Inflammatory macrophage treated with lipopolysaccharide for 1 hour (primary cell): ENCODE measurements at regions not wholly inside any gene's neighbourhood (a gene's known extent, or its start where the extent isn't known, plus 50 kb on each side); places are given as distances from the start of the nearest gene placed in this dataset.
A peak's percentile ranks its signal among the peaks of the same experiment; 100 is the strongest.
"Not testable (repeated sequence)": the region's sequence is repeated elsewhere in the genome, so short reads cannot be mapped to it uniquely, and the experiment has no call there.

Experiments
- DNase-seq, 2 donors: peaks; one replicate each; pipeline ENCODE4 v3.0.0-alpha.2; 2020 to 2022

DNA sequence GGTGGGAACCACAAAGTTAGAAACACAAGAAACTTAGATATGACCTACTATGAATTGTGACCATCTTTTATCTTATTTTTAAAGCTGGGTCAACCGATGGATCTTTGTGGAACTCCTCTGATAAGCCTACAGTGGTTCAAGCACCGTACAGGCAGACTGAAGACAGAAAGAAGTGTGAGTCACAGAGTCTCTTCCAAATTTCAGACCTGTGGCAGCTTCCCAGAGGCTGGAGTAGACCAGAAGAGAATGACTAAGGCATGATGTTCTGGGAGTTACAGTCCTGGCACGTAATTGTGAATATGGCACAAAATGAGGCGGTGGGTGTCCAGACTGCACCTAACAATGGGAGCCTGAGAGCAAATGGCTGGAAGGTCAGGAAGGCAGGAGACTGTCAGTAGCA, 70.0 kb downstream of the LMO4 start:
- no peak for DNase-seq

DNA sequence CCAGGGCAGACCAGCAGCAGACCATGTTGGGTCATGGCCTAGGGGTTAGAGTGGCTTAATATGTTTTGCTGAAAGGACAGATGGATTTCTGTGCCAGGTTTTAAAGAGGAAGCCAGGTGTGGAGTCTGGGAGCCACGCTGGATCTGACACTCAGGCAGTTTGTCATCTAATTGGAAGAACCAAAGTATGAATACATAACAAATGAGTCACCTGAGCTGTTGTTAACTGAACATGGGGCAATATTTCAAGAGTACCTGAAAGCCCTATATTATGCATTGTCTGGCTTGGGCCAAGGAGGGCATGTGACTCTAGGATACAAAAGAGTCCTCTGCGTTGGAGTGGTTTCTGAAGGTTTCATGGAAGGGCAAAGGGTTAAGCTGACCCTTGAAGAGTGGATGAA, 70.6 kb downstream of the LMO4 start:
- no peak for DNase-seq

DNA sequence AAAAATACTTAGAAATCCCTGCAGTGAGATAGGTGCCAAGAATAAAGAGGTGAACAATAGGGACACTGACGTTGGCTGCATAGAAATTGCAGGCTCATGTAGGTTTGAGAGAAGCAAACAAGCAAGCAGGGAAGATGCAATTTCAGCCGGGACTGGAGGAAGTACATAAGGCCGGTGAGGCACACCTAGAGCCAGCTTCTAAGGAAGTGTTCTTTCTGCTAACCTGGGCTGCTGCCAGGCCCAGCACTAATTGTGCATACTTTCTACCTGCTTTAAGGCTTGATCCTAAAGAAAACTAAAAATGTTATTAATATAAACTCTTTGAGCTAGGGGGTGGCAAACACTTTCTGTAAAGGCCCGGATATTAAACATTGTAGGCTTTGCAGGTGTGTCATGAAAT, 71.0 kb downstream of the LMO4 start:
- DNase-seq = no peak

DNA sequence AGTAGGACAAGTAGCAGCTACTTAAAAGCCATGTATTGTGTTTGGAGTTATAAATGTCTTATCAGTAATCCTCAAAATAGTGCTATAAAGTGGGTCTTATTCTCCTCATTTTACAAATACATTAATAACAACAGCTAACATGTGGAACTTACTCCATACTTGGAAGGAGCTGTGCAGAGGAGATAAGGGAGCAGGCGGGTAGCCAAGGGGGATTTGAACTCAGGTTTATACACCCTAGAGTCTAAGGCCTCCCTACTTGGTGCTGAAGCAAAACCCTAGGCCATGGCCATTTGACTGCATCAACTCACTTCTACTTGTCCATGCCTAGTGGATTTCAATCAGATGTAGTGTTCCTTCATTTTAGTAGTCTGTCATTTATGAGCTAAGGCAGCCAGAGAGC, 72.1 kb downstream of the LMO4 start:
- no peak for DNase-seq

DNA sequence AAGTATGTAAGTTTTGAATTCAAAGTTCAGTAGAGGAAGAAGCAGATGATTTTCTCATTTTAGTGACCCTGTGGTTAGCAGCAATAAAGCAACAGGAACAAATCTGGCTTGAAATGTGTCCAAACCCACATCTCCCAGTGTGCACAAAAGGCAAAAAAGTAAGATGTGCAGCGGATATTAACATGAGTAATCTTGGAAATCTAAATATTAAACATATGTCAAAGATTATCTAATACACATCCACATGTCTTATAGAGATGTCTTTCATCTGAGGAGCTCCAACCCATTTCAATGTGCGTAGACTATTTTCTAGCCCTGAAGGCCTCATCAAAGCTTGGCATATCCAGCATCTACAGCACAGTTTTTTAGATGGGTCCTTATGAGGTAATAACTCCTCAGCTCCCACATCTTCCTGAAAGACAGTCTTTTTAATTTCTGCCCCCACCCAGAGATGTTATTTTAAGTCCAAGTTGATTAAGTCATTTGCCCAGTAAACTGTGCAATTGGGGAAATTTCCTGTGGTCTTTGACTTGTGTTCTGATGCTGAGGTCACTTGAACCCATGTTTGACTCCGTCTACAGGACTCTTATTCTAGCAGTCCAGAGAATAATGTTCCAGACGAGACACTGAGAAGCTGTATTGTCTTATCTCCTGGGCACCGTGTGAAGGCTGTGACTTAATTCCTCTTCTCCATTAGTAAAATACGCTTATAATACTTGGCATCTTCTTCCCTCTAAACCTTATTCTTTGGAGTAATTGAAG, 73.7 kb downstream of the LMO4 start:
- DNase-seq = peak; percentile 86 to 92

DNA sequence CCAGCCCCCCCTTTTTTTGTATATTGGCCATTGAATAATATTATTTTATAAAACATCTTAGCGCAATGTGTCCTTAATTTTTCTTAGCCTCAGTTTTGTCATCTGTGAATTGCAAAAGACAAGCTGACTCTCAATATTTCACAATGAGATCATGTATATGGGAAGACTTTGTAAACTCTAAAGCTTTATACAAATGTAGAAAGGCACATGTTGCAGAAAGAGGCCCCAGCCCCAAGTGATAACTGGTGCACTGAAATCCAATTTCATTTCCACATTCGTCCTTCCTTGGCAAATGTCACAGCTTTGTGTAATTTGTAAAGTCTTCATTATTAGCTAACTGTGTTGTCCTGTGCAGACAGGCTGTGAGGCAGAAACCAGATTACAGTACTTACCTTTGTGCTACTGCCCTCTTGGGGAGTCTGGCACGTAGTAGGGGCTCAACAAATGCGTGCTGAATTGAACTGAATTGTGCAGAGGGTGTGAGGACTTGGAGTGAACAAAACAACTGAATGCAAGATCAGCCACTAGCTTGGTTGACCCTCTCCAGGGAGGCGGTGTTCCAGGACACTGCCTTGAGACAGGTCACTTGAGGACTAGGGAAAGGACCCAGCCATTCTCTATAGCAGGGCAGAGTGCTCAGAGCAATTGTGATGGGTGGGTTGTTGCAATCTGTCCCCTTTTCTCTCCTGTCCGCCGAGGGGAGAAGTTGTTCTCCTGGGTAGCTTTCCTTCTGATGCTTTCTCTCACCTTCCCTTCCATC, 74.6 kb downstream of the LMO4 start:
- peak; percentile 73 to 79 for DNase-seq

DNA sequence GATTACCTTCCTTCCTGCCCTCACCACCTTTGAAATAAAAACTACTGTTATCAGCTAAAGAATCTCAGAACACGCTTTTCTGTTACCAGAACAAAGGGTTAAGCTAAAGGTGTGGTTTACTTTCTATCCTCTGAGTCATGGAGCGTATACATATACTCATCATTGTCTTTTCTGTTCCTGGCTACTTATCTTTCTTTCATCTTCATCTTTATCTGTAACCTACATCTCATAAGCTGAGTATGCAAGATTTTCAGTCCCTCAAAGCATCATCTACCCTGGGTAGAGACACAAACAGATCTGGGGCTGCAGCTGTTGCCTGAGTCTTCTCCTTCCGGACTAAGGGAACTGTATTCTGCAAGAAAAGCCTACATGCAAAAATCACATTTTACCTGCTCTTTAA, 75.6 kb downstream of the LMO4 start:
- no peak for DNase-seq

DNA sequence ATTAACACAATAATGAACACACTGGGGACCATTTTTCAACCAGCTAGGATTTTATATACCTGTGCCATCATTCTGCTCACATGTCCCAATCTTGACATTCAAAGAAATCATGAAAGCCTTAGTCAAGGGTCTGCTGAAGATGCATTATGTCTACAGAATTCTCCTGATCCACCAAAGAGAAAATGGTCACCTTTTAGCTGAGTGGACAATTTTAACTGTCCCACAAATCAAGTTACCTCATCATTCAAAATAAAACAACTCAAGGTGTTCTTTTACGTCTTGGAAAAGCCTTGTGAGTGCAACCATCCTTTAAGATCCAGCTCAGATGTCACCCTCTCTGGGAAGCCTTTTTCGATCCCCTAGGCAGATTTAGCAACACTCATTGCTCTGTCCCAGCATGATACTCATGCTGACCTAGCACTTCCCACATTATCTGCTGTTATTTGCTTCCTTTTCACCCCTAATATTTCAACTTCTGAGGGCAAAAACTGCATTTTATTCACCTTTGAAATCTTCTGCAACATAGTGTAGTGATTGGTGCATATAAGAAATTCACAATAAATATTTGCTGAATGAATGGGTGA, 80.1 kb downstream of the LMO4 start:
- DNase-seq = no peak

DNA sequence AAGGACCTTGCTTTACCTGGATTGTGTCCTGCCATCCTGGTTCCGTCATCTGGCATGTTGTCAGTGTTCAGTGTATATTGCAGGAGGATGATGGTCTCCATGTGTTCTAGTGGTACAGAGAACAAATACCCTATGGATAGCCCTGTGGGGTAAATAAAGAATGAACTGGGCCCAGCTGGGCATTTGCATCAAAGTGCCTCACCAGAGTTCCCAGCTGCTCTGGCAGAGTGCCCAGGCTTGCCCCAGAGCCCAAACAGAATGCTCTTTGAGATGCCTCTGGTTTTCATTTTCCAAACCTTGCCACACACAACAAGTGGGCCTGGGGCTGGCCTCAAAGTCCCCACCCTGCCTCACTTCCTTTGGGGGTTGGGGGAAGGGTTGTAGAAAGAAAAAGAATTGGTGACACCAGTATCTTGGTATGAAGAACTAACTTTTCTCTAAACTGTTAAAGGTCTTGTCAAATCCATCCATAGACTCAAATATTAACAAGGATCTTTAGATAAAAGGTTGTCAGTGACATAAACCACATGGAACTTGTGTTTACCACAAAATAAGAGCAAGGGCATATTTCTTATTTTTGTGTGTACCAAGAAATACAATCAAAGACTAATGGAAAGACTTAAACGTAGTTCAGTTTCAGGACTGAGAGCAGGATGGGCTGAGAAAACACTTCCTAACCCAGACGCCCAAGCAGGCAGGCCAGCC, 82.2 kb downstream of the LMO4 start:
- DNase-seq = no peak

DNA sequence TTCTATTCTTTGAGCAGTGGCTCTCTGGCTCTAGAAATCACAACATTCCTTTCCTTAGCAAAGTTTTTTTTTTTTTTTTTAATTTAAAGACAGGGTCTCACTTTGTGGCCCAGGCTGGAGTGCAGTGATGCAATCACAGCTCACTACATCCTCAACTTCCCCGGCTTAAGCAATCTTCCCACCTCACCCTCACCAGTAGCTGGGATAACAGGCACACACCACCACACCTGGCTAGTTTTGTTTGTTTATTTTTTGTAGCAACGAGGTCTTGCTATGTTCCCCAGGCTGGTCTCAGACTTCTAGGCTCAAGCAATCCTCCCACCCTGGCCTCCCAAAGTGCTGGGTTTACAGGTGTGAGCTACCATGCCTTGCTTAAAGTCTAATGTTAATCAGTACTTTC, 85.2 kb downstream of the LMO4 start:
- DNase-seq = not testable (repeated sequence)

DNA sequence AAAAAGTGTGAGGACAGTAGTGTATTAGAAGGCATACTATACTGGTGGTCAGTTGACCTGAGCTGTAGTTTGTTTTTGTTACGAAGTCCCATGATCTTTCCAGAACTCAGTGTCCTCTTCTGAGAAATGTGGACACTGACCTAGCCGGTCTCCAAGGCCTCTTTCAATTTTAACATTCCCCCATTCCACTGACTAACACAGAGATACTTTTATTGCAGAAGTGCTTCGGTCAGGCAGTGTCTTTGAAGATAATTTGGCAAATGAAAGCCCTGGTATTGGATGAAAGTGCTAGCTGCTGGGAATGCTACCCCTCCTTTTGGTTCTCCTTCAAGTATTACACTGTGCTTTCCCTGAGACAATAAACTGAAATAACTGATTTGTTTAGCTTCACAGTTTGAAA, 89.4 kb downstream of the LMO4 start:
- no peak for DNase-seq

DNA sequence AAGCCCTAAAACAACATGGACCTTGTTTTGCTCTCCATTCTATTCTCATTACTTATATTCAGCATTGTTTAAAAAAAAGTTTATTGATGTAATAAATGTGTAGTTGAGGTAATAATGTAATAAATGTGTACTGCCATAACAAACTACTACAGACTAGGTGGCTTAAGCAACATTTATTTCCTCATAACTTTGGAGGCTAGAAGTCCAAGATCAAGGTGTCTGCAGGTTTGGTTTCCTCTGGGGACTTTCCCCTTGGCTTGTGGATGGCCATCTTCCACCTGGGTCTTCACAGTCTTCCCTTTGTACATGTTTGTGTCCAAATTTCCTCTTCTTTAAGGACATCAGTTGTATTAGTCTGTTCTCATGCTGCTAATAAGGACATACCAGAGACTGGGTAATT, 93.1 kb downstream of the LMO4 start:
- DNase-seq = no peak

DNA sequence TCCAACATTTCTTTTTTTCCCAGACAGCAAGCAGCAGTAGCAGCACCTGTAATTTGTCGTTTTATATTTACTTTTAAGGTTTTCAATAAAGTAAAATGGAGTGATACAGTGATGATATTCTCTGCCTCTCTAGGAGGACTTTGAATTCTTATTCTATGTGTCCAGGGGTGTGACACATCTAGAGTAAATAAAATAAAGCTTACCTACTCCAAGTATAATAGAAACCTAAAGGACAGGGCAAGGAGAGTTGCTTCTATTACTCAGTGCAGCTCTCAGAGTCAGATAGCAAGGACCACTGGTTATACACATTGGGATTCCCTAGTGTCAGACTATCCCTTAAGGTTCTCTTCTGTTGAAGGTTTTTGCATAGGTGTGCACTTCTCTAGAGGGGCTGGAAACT, 95.9 kb downstream of the LMO4 start:
- DNase-seq = no peak

DNA sequence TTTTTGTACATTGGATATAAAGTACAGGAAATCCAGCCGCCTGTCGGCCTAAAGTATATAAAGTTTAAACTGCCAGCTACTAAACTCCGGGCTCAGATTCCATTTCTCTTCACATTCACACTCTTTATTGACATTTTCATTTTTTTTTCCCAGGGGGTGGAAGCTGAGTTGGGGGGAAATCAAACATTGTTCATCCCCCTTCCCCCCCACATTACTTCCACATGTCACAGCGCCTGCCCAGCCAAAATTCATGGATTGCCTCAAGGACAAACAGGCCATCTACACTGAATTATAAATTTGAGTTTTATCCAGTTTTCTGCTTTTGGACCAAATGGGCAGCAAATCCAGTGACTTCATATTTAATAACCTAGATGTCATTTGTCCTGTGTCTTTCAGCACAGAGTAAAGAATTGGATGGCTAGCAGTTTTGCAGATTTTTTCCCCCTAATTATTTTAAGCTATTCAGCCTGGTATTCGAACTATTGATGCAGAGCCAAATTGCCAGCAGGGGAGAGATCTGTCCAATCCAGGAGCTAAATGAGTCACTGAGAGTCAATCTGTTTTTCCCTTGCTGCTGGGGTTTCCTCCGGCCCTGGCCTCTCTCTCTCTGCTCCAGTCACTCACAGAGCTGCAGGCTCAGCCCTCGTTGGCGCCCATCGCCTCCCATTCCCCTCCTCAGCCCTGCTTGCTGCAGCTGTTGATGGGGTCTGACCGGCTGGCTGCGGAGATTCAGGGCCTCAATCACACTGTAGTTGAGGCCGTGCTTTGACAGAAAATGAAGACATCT, 98.0 kb downstream of the LMO4 start:
- DNase-seq = no peak

DNA sequence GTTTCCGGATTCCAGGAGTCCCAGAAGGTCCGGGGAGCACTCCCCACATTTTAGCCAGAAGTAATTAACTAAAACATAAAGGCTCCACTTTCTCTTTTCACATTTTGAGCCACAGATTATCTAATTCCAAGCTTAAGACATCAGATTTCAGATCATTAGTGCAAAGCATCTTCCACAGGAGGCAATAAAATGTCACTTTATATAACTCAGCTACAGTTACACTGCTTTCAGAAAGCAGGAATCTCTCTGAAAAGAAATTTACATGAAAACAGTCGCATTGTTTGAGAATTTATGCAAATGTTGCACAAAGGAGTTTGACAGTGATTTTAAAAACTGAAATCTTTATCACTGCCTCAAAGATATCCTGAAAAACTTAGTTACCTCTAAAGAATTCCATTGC, 99.7 kb downstream of the LMO4 start:
- DNase-seq = no peak

DNA sequence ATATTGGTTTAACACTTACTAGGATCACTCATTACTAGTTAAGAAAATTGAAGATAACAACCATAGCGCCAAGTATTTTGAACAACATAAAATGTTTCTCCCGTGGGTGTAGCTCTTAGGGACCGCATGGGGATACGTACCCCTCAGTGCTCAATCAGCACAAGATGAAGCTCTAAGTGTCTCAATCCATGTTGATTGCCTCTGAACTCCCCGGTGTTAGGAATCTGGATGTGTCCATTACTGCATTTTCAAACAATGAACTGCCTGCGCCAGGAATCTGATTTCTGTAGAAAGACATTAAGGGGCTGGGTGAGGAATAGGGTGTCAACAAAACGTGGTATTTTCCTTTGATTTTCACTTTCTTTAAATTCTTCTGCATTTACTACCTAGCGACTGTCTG, 100.2 kb downstream of the LMO4 start:
- no peak for DNase-seq

DNA sequence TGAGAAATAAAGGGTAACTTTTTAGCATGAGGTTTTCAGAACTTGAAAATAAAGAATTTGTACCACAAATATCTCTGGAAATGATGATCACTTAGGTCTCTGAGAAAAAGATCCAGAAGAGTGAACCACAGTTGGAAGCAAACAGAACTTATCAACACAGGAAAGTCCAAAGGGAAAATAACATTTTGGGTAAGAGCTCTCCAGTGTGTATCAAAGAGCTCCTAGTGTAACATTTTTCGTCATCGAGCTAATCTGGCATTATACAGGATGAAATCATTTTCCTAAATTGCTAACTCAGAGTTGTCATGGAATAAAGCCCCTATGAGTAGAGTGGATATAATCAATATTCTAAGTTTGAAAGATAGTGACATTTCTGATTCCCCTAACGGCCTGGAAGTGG, 104.0 kb downstream of the LMO4 start:
- no peak for DNase-seq

DNA sequence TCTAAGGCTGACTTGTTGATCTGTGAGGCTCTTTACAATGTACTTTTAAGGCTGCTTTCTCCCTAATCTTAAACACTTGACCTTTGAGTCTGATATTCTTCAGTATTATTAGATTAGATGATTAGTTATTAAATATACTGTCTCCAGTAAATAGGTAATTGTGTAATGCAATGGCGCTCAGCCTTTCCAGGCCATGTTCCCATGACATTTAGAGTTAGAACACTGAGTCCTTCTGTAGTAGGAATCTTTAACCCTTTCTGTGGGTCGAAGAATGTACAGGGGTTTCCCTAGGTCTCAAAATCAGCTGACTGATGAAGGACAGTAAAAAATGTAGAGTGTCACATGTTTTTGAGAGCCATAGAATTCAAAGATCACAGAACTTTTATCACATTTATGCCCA, 104.4 kb downstream of the LMO4 start:
- not testable (repeated sequence) for DNase-seq

DNA sequence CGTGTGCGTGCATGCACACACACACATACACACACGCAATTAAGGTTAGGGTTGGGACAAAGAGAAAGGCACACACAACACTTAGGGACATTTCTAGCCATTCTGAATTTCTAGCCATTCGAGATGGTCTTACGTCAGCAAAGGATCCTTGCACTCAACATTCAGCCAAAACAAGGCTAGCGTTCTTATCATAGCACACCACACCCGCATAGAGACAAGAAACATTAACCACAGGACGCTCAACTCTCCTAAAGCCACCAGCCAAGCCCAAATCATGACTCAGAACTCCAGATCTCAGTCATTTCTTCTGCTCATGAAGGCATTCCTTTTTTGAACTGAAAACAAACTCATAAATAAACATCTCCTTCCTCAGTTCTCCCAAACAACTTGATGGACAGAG, 106.8 kb downstream of the LMO4 start:
- DNase-seq = no peak

DNA sequence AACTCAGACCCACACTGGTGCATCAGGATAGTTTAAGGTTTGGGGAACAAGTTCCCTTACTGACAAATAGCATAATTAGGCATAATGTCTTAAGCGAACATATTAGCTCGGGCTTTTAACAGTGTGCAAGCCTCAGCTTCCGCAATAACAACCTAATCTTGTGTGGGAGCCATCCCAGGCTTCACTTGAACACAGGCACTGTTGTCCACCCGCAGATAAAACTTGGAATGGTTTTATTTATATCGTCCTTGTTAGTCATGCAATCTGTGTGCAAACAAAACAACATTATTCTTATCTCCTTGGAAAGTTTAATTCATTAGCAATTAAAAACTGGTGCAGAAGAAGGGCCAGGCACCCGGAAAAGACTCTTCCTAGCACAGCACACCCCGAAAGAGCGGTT, 107.4 kb downstream of the LMO4 start:
- not testable (repeated sequence) for DNase-seq

DNA sequence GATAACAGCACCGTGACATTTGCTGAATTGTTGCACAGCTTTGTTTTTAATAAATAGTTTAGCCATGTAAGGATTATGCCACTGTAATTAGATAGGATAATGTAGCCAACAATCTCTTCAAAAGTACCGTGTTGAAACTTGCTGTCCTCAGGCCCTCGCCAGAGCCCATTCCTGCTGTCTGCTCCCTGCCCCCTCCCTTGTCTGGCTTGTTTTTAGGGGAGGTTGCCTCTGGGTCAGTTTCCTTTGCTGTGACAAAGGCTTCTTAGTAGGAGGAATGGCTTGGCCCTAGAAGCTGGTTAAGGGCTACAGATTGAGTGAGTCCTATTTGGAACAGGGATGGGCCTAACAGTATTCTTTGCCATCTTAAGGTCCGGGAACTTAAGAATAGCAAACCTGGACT, 107.9 kb downstream of the LMO4 start:
- DNase-seq = no peak

DNA sequence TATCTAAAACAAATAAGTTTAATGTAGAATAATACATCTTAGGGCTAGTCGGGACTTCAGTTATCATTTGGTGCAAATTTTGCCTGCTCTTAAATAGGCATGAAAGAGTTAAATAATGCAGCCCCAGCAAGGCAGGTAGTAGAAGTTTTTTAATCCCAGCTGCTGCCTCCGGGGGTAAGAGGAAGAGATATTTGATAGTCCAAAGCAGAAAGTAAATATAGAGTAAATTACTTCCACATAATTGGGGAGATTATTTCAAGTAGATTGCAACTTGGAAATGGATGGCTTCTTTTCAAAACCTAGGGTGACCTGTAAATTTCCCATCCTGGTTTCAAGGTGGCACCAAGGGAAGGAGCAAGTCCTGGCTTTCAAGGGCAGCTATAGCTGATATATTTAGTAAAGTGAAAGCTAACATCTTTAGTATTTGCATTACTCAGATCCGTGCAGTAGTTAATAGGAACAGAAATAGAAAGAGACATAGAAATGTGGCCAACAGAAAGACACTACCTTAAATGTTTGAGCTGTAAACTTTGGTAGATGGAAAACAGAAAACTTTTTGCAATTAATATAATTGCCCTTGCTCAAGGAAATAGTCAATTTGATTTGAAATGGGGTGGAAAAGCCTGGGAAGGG, 109.1 kb downstream of the LMO4 start:
- no peak for DNase-seq
